ENCODE measurements at regions not wholly inside any gene's neighbourhood (a gene's known extent, or its start where the extent isn't known, plus 50 kb on each side); places are given as distances from the start of the nearest gene placed in this dataset.

GRCh38 chr3:110856916-110857315, 214.7 kb upstream of the NECTIN3 start:
- TF ChIP-seq RELA (CRISPR knock-in tag; IDR thresholded peaks at IDR 0.05; ENCODE audit: borderline replicate concordance) (no peak), TCF7 (CRISPR knock-in tag; IDR thresholded peaks at IDR 0.05; ENCODE audit: low read depth) (no peak), CBFB (CRISPR knock-in tag; IDR thresholded peaks at IDR 0.05; ENCODE audit: low read depth) (no peak), CTCF (IDR thresholded peaks at IDR 0.05) (no peak), TP53 (CRISPR knock-in tag; IDR thresholded peaks at IDR 0.05) (no peak), ZNF121 (CRISPR knock-in tag; IDR thresholded peaks at IDR 0.05) (no peak), IRF2 (CRISPR knock-in tag; IDR thresholded peaks at IDR 0.05; ENCODE audit: borderline replicate concordance, low read depth) (no peak), JUN (CRISPR knock-in tag; IDR thresholded peaks at IDR 0.05) (no peak)
- TF ChIP-seq, protein P1, sequence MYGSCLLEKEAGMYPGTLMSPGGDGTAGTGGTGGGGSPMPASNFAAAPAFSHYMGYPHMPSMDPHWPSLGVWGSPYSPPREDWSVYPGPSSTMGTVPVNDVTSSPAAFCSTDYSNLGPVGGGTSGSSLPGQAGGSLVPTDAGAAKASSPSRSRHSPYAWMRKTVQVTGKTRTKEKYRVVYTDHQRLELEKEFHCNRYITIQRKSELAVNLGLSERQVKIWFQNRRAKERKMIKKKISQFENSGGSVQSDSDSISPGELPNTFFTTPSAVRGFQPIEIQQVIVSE (CRISPR knock-in tag; IDR thresholded peaks at IDR 0.05; ENCODE audit: borderline replicate concordance) = no peak
- TF ChIP-seq, protein P2, sequence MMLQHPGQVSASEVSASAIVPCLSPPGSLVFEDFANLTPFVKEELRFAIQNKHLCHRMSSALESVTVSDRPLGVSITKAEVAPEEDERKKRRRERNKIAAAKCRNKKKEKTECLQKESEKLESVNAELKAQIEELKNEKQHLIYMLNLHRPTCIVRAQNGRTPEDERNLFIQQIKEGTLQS (CRISPR knock-in tag; conservative IDR thresholded peaks at IDR 0.05) = no peak

All from WTC11 (cell line).